ENCODE measurements at regions not wholly inside any gene's neighbourhood (a gene's known extent, or its start where the extent isn't known, plus 50 kb on each side); places are given as distances from the start of the nearest gene placed in this dataset.

- DNase-seq (ENCODE audit: low read depth in 3 of 3): no peak
Observed at GRCh38 chr3:148008591-148008990, 599.4 kb downstream of the ZIC1 start.

GRCh38 chr3:148020861-148021260, 611.7 kb downstream of the ZIC1 start:
- DNase-seq (ENCODE audit: low read depth in 3 of 3): no peak

GRCh38 chr3:148021381-148021780, 612.2 kb downstream of the ZIC1 start:
- DNase-seq (ENCODE audit: low read depth in 3 of 3): no peak

- DNase-seq (ENCODE audit: low read depth in 3 of 3): no peak
Observed at GRCh38 chr3:148023994-148024393, 614.8 kb downstream of the ZIC1 start.

- no peak for DNase-seq (ENCODE audit: low read depth in 3 of 3)
Observed at GRCh38 chr3:148026009-148026588, 616.9 kb downstream of the ZIC1 start.

GRCh38 chr3:148030975-148031374, 621.8 kb downstream of the ZIC1 start:
- DNase-seq (ENCODE audit: low read depth in 3 of 3): no peak

GRCh38 chr3:148034353-148034752, 625.2 kb downstream of the ZIC1 start:
- DNase-seq (ENCODE audit: low read depth in 3 of 3): no peak

- DNase-seq (ENCODE audit: low read depth in 3 of 3): no peak
Observed at GRCh38 chr3:148036331-148036876, 627.2 kb downstream of the ZIC1 start.

- no peak for DNase-seq (ENCODE audit: low read depth in 3 of 3)
Observed at GRCh38 chr3:148042663-148043445, 633.7 kb downstream of the ZIC1 start.

- DNase-seq (ENCODE audit: low read depth in 3 of 3): no peak
Observed at GRCh38 chr3:148044151-148044550, 635.0 kb downstream of the ZIC1 start.

GRCh38 chr3:148054999-148055398, 642.7 kb upstream of the AGTR1 start:
- no peak for DNase-seq (ENCODE audit: low read depth in 3 of 3)

GRCh38 chr3:148062590-148062989, 635.1 kb upstream of the AGTR1 start:
- no peak for DNase-seq (ENCODE audit: low read depth in 3 of 3)

- DNase-seq (ENCODE audit: low read depth in 3 of 3): no peak
Observed at GRCh38 chr3:148066802-148067201, 630.9 kb upstream of the AGTR1 start.

GRCh38 chr3:148068466-148068865, 629.2 kb upstream of the AGTR1 start:
- no peak for DNase-seq (ENCODE audit: low read depth in 3 of 3)

- DNase-seq (ENCODE audit: low read depth in 3 of 3): no peak
Observed at GRCh38 chr3:148070041-148070440, 627.7 kb upstream of the AGTR1 start.

GRCh38 chr3:148073721-148074456, 623.8 kb upstream of the AGTR1 start:
- no peak for DNase-seq (ENCODE audit: low read depth in 3 of 3)

GRCh38 chr3:148074946-148075345, 622.8 kb upstream of the AGTR1 start:
- DNase-seq (ENCODE audit: low read depth in 3 of 3): no peak

- no peak for DNase-seq (ENCODE audit: low read depth in 3 of 3)
Observed at GRCh38 chr3:148075771-148076716, 621.7 kb upstream of the AGTR1 start.

GRCh38 chr3:148077318-148077923, 620.3 kb upstream of the AGTR1 start:
- no peak for DNase-seq (ENCODE audit: low read depth in 3 of 3)

- DNase-seq (ENCODE audit: low read depth in 3 of 3): no peak
Observed at GRCh38 chr3:148077965-148078364, 619.7 kb upstream of the AGTR1 start.

GRCh38 chr3:148078658-148079057, 619.0 kb upstream of the AGTR1 start:
- DNase-seq (ENCODE audit: low read depth in 3 of 3): no peak
